H1 (cell line): ENCODE measurements at regions not wholly inside any gene's neighbourhood (a gene's known extent, or its start where the extent isn't known, plus 50 kb on each side); places are given as distances from the start of the nearest gene placed in this dataset.

Experiments
- CTCF ChIA-PET: fragments of 300-600 bp; sonication (Branson Sonifier 250); formaldehyde crosslinking; loops from one replicate; lab custom pipeline; 2021; ENCODE audit not compliant: partially characterized antibody; lab: Charles Lee
- POLR2A ChIA-PET: fragments of 300-600 bp; sonication (Branson Sonifier 250); formaldehyde crosslinking; loops from one replicate; lab custom pipeline; 2021; ENCODE audit warnings: inconsistent platforms; ENCODE audit not compliant: partially characterized antibody; lab: Charles Lee
- DNase-seq, 2 experiments: peaks; one replicate each; pipeline versions ENCODE4 v3.0.0 to v3.0.0-alpha.2; 2010 to 2022; ENCODE audit warnings: low spot score in 2 of 2, low read depth in 1 of 2, mixed read lengths in 1 of 2
- FAIRE-seq: peaks from 2 replicates; lab custom pipeline; 2011; peaks lifted over from hg19 to GRCh38; lab: Jason Lieb, UNC
- H2AFZ ChIP-seq: 2 replicates; pipeline ENCODE4 v1.8.1; 2012; ENCODE audit warnings: low read length, inconsistent platforms
- H2AK5ac ChIP-seq: 2 replicates; pipeline ENCODE4 v1.6.1; 2013; ENCODE audit warnings: low read depth, low read length
- H2BK120ac ChIP-seq: replicated peaks from 2 replicates; pipeline ENCODE3; 2013; ENCODE audit warnings: low read depth, low read length, inconsistent platforms
- H2BK12ac ChIP-seq: 2 replicates; pipeline ENCODE4 v1.6.1; 2013; ENCODE audit warnings: low read depth, low read length
- H2BK15ac ChIP-seq: 2 replicates; pipeline ENCODE4 v1.6.1; 2013; ENCODE audit warnings: low read length
- H2BK20ac ChIP-seq: 2 replicates; pipeline ENCODE4 v1.6.1; 2013; ENCODE audit warnings: low read length
- H2BK5ac ChIP-seq: 2 replicates; pipeline ENCODE4 v1.6.1; 2013; ENCODE audit warnings: low read depth, low read length
- H3K14ac ChIP-seq: 2 replicates; pipeline ENCODE4 v1.6.1; 2013; ENCODE audit warnings: inconsistent platforms; ENCODE audit not compliant: insufficient read length
- H3K18ac ChIP-seq: 2 replicates; pipeline ENCODE4 v1.6.1; 2013; ENCODE audit warnings: low read length; ENCODE audit errors: extremely low read depth
- H3K23ac ChIP-seq: 2 replicates; pipeline ENCODE4 v1.6.1; 2013; ENCODE audit warnings: inconsistent platforms; ENCODE audit not compliant: insufficient read length
- H3K23me2 ChIP-seq: 2 replicates; pipeline ENCODE4 v1.6.1; 2013; ENCODE audit warnings: low read depth, low read length
- H3K27ac ChIP-seq: 2 replicates; pipeline ENCODE4 v1.6.1; 2011; ENCODE audit warnings: low read depth, low read length, inconsistent platforms
- H3K27me3 ChIP-seq, 4 experiments: replicated peaks in 1 of 4; 1 replicate in 1 of 4; 2 replicates in 3 of 4; pipeline versions ENCODE4 v1.6.1 to v1.8.1; 2011 to 2013; ENCODE audit warnings: low read length in 3 of 4, mild to moderate bottlenecking in 3 of 4, inconsistent platforms in 2 of 4, mixed read lengths in 2 of 4, moderate library complexity in 1 of 4; ENCODE audit not compliant: control insufficient read depth in 3 of 4, insufficient read depth in 3 of 4; ENCODE audit errors: extremely low read depth in 1 of 4
- H3K36me3 ChIP-seq, 4 experiments: 2 replicates each; pipeline versions ENCODE4 v1.6.1 to v1.8.1; 2011 to 2013; ENCODE audit warnings: mild to moderate bottlenecking in 4 of 4, low read length in 3 of 4, moderate library complexity in 2 of 4, control low read depth in 1 of 4, inconsistent platforms in 1 of 4; ENCODE audit not compliant: insufficient read depth in 4 of 4, control insufficient read depth in 2 of 4
- H3K4ac ChIP-seq: replicated peaks from 2 replicates; pipeline ENCODE3; 2013; ENCODE audit warnings: low read length, low read depth, mixed read lengths, inconsistent platforms; ENCODE audit not compliant: insufficient read length
- H3K4me1 ChIP-seq, 4 experiments: replicated peaks in 1 of 4; 1 replicate in 1 of 4; 2 replicates in 3 of 4; pipeline versions ENCODE4 v1.6.1 to v1.8.1; 2011 to 2013; ENCODE audit warnings: low read length in 3 of 4, inconsistent platforms in 2 of 4, mixed read lengths in 1 of 4; ENCODE audit not compliant: insufficient read depth in 4 of 4, control insufficient read depth in 3 of 4
- H3K4me2 ChIP-seq, 2 experiments: 2 replicates each; pipeline versions ENCODE4 v1.6.1 to v1.8.1; 2011 to 2013; ENCODE audit warnings: low read depth in 2 of 2, low read length in 2 of 2, control low read depth in 1 of 2, inconsistent platforms in 1 of 2, mild to moderate bottlenecking in 1 of 2; ENCODE audit not compliant: insufficient read depth in 1 of 2
- H3K4me3 ChIP-seq, 4 experiments: fragments of 200-600, 300-600 bp in 1 of 4; sonication (generic), shearing (Covaris generic), sonication (Bioruptor Twin) in 1 of 4; 2 replicates each; pipeline versions ENCODE4 v1.5.1 to v1.8.1; 2011 to 2016; ENCODE audit warnings: low read length in 4 of 4, low read depth in 3 of 4, control low read depth in 2 of 4, inconsistent platforms in 2 of 4, mild to moderate bottlenecking in 2 of 4, mixed read lengths in 1 of 4, moderate library complexity in 1 of 4; ENCODE audit not compliant: insufficient read depth in 2 of 4; ENCODE audit errors: extremely low read depth in 1 of 4
- H3K56ac ChIP-seq: replicated peaks from 2 replicates; pipeline ENCODE3; 2013; ENCODE audit warnings: low read depth, mild to moderate bottlenecking, mixed read lengths, low read length, inconsistent platforms; ENCODE audit not compliant: insufficient read length
- H3K79me1 ChIP-seq: 2 replicates; pipeline ENCODE4 v1.6.1; 2013; ENCODE audit warnings: low read depth, low read length, control low read depth
- H3K79me2 ChIP-seq, 2 experiments: 2 replicates each; pipeline versions ENCODE4 v1.6.1 to v1.8.1; 2012 to 2013; ENCODE audit warnings: low read length in 2 of 2, mild to moderate bottlenecking in 2 of 2, inconsistent platforms in 1 of 2; ENCODE audit not compliant: insufficient read depth in 2 of 2, control insufficient read depth in 1 of 2
- H3K9ac ChIP-seq, 4 experiments: replicated peaks in 1 of 4; 1 replicate in 1 of 4; 2 replicates in 3 of 4; pipeline versions ENCODE4 v1.6.1 to v1.8.1; 2011 to 2013; ENCODE audit warnings: low read depth in 3 of 4, low read length in 3 of 4, control low read depth in 2 of 4, mild to moderate bottlenecking in 2 of 4, moderate library complexity in 2 of 4, inconsistent platforms in 1 of 4; ENCODE audit errors: extremely low read depth in 1 of 4
- H3K9me3 ChIP-seq, 2 experiments: 2 replicates each; pipeline versions ENCODE4 v1.6.1 to v1.8.1; 2012 to 2013; ENCODE audit warnings: mild to moderate bottlenecking in 2 of 2, moderate library complexity in 2 of 2, control low read depth in 1 of 2, inconsistent platforms in 1 of 2, low read depth in 1 of 2, low read length in 1 of 2, mixed read lengths in 1 of 2; ENCODE audit not compliant: insufficient read depth in 2 of 2
- H4K20me1 ChIP-seq, 2 experiments: replicated peaks in 1 of 2; 2 replicates each; pipeline versions ENCODE3 to v1.8.1; 2011 to 2013; ENCODE audit warnings: inconsistent platforms in 2 of 2, low read length in 2 of 2, mild to moderate bottlenecking in 1 of 2; ENCODE audit not compliant: insufficient read depth in 2 of 2, control insufficient read depth in 1 of 2
- H4K5ac ChIP-seq: 2 replicates; pipeline ENCODE4 v1.6.1; 2013; ENCODE audit warnings: low read length, low read depth, mixed read lengths, inconsistent platforms; ENCODE audit not compliant: insufficient read length
- H4K8ac ChIP-seq: 2 replicates; pipeline ENCODE4 v1.8.0; 2013; ENCODE audit warnings: mild to moderate bottlenecking, moderate library complexity, low read length, inconsistent platforms; ENCODE audit not compliant: insufficient read depth; ENCODE audit errors: extremely low read depth
- H4K91ac ChIP-seq: replicated peaks from 2 replicates; pipeline ENCODE3; 2013; ENCODE audit warnings: low read length, mixed read lengths, inconsistent platforms; ENCODE audit not compliant: insufficient read length
- BACH1 ChIP-seq: IDR thresholded peaks from 2 replicates; pipeline ENCODE4 v1.6.1; 2012; ENCODE audit warnings: low read length, improper control_type of control experiment
- CHD2 ChIP-seq: IDR thresholded peaks from 2 replicates; pipeline ENCODE4 v1.6.1; 2012; ENCODE audit warnings: low read length, improper control_type of control experiment
- CREB1 ChIP-seq: IDR thresholded peaks from 2 replicates; pipeline ENCODE4 v1.6.1; 2012; ENCODE audit warnings: inconsistent platforms
- EP300 ChIP-seq, 2 experiments: IDR thresholded peaks; 1 replicate in 1 of 2; 2 replicates in 1 of 2; pipeline ENCODE4 v1.6.1; 2011 to 2012; ENCODE audit warnings: low read depth in 2 of 2, low read length in 2 of 2, mild to moderate bottlenecking in 2 of 2, borderline replicate concordance in 1 of 2, inconsistent platforms in 1 of 2, moderate library complexity in 1 of 2
- EZH2 ChIP-seq: fragments of 200-600 bp; sonication (generic); IDR thresholded peaks from 2 replicates; pipeline ENCODE4 v1.7.1; 2012; ENCODE audit warnings: low read depth, mild to moderate bottlenecking, moderate library complexity, low read length, inconsistent platforms; ENCODE audit not compliant: severe bottlenecking
- FOSL1 ChIP-seq: IDR thresholded peaks from 2 replicates; pipeline ENCODE4 v1.6.1; 2011; ENCODE audit warnings: mild to moderate bottlenecking, low read depth, low read length, moderate library complexity; ENCODE audit not compliant: insufficient read depth
- NANOG ChIP-seq: IDR thresholded peaks from 2 replicates; pipeline ENCODE4 v1.6.1; 2011; ENCODE audit warnings: low read length, low read depth, mild to moderate bottlenecking, inconsistent platforms; ENCODE audit not compliant: insufficient read depth, poor library complexity, severe bottlenecking
- PHF8 ChIP-seq: fragments of 200-600 bp; sonication (generic); conservative IDR thresholded peaks from 2 replicates; pipeline ENCODE4 v1.7.1; 2012; ENCODE audit warnings: low read depth, mild to moderate bottlenecking, inconsistent platforms, low read length, moderate library complexity
- RFX5 ChIP-seq: IDR thresholded peaks from 2 replicates; pipeline ENCODE4 v1.6.1; 2011; ENCODE audit warnings: low read depth, low read length, improper control_type of control experiment, borderline replicate concordance
- SAP30 ChIP-seq: fragments of 300-600 bp; sonication (generic); IDR thresholded peaks from 2 replicates; pipeline ENCODE4 v1.7.1; 2012; ENCODE audit warnings: low read length, moderate library complexity, mild to moderate bottlenecking, inconsistent platforms; ENCODE audit not compliant: insufficient read depth, insufficient replicate concordance
- SP1 ChIP-seq: IDR thresholded peaks from 2 replicates; pipeline ENCODE4 v1.6.1; 2011; ENCODE audit warnings: low read depth, low read length
- SP2 ChIP-seq: IDR thresholded peaks from 2 replicates; pipeline ENCODE4 v1.6.1; 2012; ENCODE audit warnings: mild to moderate bottlenecking, low read length, inconsistent platforms
- WGBS, 2 experiments: shearing (Covaris generic) in 1 of 2; methylation state at CpG; one replicate each; pipeline versions ENCODE4 v1.1.6 to v1.1.7; 2013 to 2015; ENCODE audit warnings: low lambda C conversion rate in 2 of 2, mixed read lengths in 2 of 2, inconsistent platforms in 1 of 2, low coverage in 1 of 2, missing lambda C conversion rate in 1 of 2; ENCODE audit not compliant: insufficient replicate concordance in 2 of 2, insufficient coverage in 1 of 2, insufficient read length in 1 of 2; ENCODE audit errors: extremely low coverage in 1 of 2, missing lambda C conversion rate in 1 of 2; 5-methylcytosine and 5-hydroxymethylcytosine counted together

DNA sequence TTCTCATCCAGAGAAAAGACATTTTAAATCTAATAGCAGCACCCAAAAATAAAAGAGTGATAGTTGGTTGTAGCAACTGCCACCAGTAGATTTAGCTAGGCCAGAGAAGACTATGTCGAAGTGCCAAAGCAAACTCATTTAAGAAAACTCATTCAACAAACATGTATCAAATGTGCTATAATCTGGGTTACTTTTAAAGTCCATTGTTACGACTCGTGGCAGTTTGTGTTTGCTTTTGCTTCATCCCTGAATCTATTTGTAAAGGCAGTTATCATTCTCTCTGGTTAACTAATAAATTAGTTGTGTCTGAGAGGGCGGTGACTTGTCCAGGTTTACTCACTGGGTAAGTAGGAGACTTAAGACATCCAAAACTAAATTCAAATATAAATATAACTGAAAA lies 159.4 kb downstream of the ZIC4 start:
- Histone ChIP-seq H2BK20ac (no peak overlapping the region), H3K27ac (no peak overlapping the region), H3K9ac (no peak overlapping the region), H3K4ac (no peak overlapping the region), H2AK5ac (no peak overlapping the region), H3K56ac (no peak overlapping the region), H3K18ac (no peak overlapping the region), H3K27me3 (no peaks in the 10 kb centered on the region), H2BK5ac (no peak overlapping the region), H4K8ac (no peak overlapping the region), H2AFZ (no peak overlapping the region), H3K36me3 (no peaks in the 10 kb centered on the region), H3K4me1 (no peaks in the 10 kb centered on the region), H3K79me2 (no peaks in the 10 kb centered on the region), H4K5ac (no peak overlapping the region), H3K4me3 (no peak overlapping the region), H3K9me3 (peaks cover 0 to 5% of the 10 kb centered on the region in 2 experiments; a peak in 1 of 4 replicates), H3K79me1 (no peaks in the 10 kb centered on the region), H3K23ac (no peak overlapping the region), H4K20me1 (no peaks in the 10 kb centered on the region), H3K4me2 (no peak overlapping the region), H4K91ac (no peak overlapping the region), H3K23me2 (no peaks in the 10 kb centered on the region), H3K14ac (no peak overlapping the region), H2BK12ac (no peak overlapping the region), H2BK120ac (no peak overlapping the region), H2BK15ac (no peak overlapping the region)
- FAIRE-seq: no peak
- no peak for DNase-seq
- 93% methylated on average over 4 of the region's 4 CpGs; no CpG with 5 or more reads in 1 of the 2 experiments for WGBS, 2 experiments
- ChIA-PET POLR2A (no interaction called here), CTCF (no interaction called here)
- TF ChIP-seq EZH2: no peak
- TF ChIP-seq SP2: no peak
- no peak for TF ChIP-seq EP300 (IDR thresholded peaks at IDR 0.05; ENCODE audit: borderline replicate concordance in 1 of 2, low read depth in 2 of 2, low read length in 2 of 2)
- TF ChIP-seq RFX5: no peak
- TF ChIP-seq PHF8: no peak
- no peak for TF ChIP-seq BACH1
- no peak for TF ChIP-seq SP1
- no peak for TF ChIP-seq CHD2
- TF ChIP-seq FOSL1: no peak
- TF ChIP-seq NANOG: no peak
- TF ChIP-seq SAP30: no peak
- no peak for TF ChIP-seq CREB1
